ENCODE measurements at regions not wholly inside any gene's neighbourhood (a gene's known extent, or its start where the extent isn't known, plus 50 kb on each side); places are given as distances from the start of the nearest gene placed in this dataset.

DNA sequence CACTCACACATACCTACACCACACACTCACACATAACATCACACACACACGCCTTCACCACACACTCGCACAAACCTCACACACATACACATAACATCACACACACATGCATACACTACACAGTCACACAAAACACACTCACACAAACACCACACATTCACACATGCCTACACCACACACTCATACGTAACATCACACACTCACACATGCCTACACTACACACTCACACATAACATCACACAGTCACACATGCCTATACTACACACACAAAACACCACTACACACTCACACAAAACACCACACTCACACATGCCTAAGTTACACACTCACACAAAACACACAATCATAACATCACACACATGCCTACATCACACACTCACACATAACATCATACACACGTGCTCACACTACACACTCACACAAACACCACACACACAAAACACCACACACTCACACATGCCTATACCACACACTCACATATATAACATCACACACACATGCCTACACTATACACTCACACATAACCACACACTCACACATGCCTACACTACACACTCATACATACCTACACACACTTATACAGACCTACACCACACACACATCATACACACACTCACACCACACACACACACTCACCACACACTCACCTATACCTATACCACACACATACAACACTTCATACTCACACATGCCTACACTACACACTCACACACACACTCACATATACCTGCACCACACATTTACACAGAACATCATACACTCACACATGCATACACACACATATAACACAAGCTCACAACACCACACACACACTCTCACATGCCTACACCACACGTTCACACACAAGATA lies 383.5 kb downstream of the C6orf118 start:
- no peak for DNase-seq (ENCODE audit: low spot score)

DNA sequence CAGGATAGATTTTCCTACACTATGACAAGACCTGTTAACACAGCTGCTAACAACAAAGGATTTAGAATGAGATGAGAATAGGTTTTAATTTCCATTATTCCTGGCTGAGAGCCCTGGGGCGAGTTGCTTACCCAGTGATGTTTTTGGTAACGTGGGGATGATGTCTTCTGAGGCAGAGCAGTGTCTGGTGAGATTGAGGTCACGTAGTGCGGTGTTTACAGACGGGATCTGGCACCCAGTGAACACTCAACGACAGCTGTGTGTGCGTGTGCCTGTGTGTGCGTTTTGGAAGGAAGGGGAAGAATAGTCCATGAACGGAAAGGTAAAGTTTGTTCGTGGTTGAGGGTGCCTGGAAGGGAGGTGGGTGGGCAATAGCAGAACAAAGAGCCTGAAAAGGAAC lies 384.7 kb downstream of the C6orf118 start:
- no peak for DNase-seq (ENCODE audit: low spot score)

DNA sequence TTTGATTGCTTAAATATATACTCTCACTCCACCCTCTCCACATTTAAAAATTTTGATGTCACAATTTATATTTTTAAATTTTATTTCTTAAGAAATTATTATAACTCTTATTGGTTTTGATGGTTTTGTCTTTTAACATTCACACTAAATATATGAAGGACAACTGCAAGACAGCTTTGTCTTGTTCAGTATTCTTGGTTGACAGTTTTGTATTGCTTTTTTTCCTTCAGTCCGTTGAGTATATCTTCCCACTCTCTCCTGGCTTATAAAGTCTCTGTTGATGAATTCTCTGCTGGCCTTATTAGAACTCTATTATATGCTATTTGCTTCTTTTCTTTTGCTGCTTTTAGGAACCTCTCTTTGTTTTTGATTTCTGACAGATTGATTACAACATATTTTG lies 392.2 kb downstream of the C6orf118 start:
- no peak for DNase-seq (ENCODE audit: low spot score)

DNA sequence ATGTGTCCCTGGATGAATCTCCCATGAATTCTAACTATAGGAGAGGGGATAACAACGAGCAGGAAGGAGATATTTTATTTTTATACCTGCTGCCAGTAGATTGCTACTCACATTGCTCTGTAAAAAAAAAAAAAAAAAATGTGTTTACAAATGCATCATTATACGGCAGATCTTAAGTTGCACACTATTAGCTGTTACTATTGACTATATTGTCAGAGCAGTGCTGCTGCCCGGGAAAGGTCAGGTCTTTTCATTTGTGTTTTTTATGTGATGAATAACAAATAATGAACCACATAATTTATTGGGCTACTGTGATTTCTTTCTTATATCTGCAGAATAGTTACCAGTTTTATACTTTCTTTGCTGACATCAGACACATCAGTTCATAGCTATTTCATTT lies 393.3 kb downstream of the C6orf118 start:
- DNase-seq (ENCODE audit: low spot score), result no peak

DNA sequence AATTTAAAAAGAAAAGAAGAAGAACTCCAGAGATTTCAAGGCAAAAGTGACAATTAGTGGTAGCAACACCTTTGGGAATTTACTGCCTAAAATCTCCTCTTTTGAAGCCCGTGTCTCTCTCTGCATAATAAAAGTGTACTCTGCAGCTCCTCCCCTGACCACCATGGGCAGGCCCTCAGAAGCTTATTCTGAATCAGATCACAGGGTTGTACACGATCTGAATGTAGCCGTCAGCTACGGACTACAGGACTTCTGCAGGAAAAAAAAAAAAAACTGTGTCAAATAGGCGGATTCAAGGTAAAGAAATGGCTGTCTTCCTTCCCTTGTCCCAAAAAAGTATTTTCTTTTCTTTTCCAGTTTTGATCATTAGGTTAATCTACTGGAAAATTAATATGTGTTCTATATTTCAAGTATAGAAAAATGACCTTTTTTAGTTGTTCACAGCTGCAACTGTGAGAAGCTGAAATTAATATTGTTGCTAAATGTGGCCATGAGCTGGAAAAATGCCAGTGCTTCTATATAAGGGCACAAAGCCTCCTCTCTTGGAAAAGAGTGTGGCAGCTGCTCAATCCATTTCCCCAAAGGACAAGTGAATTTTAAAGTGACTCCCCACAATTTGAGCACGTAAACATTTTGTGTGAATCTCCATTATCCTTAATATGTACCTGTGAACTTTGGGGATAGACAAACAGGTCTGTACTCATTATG lies 397.4 kb downstream of the C6orf118 start:
- DNase-seq (ENCODE audit: low spot score), result no peak

DNA sequence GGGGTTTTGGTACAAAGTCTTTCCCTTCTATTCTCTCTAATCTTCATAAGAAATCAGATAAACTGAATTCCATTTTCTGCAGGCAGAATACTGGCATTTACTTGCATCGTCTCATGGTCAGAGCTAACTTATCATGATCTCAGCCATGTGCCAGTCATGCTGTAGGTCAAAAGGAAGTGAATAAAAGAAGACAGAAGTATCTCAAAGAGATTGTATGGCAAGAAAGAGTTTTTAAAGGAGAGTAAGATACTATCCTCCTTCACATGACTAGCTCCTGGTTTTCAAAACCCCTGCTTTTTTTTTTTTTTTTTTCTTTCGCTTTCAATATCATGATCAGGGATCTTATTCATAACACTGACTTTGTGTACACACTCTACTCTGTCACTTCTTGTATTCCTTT lies 398.3 kb downstream of the C6orf118 start:
- DNase-seq (ENCODE audit: low spot score), result no peak

DNA sequence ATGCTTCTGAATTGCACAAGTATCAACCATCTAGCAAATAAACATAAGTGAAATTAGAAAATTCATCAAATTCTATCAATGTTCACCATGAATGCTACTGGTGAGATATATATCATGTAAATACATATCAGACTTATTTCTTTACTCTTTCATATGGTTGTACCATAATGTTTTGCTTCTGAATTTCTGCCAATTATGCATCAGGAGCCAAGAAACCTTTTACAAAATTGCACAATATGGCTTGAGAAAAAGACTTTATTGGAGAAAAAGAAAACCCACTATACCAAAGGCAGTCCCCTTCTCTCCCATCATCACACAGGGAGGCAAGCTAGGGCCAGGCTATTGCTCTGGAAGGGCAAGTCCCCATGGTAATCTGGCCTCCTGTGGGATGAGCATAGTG lies 402.6 kb downstream of the C6orf118 start:
- no peak for DNase-seq (ENCODE audit: low spot score)

DNA sequence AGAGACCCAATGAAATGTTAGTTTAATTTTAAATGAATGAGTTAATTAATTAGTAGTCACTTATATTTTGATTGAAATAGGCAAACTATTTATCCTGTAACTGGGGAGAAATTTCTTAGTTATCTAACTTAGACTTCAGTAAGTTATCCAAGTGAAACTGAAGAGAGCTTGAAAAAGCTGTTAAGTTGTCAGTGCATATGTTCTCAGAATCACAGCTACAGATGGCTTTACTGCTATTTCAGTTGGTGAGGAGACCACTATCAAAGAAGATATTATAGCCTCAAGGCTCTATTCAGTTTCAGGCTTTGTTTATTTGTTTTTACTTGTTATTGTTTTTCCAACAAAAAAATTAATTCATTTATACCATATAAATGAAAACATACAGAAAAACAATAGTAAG lies 404.1 kb downstream of the C6orf118 start:
- no peak for DNase-seq (ENCODE audit: low spot score)

DNA sequence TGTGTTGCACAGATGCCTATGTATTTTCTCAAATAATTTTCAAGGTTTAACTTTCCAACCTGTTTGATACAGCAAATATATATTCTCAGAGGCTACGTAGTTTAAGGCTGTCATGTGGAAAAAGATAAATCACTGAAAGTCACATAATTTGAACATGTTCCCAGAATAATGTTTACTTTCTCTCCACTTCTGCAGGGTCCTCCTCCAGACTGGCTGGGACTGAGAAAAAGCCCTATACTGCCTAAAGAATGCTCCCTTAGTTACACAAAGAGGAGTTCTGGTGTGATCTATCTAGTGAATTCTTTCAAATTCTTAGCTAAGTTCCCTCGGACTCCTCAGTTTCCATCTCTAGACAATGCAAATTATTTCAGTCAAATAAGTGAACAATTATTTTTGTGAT lies 411.0 kb downstream of the C6orf118 start:
- DNase-seq (ENCODE audit: low spot score), result no peak

DNA sequence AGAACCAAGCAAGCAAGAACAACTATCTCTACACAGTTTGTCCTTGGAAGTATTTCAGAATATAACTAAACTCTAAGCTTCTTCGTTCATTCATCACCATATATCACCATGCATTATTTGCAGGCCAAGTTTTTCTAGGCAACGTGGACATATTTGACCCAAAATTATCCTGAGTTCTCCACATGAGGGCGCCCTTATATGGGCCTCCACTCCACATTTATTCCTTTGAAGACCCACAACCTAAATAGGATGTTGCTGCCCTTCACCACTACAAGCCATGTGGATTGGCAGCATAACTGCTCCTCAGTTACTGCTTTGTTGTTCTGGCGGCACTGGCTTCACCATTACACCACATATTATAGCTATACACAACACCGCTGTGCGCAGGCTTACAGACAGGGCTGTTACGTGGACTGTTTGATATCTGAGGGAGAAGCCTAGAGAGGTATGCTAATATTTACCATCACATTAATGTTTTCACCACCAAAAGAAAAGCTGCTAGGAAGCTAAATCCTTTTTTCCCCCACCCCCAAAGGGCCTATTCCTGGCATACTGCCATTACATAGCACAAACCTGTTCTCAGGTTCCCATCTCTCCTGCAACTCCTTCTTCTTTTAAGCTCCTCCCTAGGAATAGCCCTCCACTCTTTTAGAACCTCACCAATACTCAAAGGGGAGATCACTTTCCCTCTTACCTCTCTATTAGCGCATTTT lies 411.7 kb downstream of the C6orf118 start:
- no peak for DNase-seq (ENCODE audit: low spot score)

DNA sequence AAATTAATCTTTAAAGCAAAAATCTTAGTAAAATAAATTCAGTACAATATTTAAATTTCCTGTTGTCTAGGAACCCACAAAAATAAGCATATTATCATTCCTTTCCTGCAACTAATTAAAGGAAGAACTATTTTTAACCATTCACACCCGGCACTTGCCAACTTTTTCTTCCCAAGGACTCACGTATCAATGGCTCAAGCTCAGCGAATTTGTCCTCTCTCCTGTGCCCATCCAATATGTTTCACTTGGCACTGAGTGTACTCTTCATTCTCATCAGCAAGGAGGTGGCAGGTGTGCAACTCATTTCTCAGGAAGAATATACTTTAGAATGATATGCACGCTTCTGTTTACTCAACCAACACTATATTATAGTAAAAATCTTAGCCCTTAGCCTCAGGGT lies 419.4 kb downstream of the C6orf118 start:
- no peak for DNase-seq (ENCODE audit: low spot score)

DNA sequence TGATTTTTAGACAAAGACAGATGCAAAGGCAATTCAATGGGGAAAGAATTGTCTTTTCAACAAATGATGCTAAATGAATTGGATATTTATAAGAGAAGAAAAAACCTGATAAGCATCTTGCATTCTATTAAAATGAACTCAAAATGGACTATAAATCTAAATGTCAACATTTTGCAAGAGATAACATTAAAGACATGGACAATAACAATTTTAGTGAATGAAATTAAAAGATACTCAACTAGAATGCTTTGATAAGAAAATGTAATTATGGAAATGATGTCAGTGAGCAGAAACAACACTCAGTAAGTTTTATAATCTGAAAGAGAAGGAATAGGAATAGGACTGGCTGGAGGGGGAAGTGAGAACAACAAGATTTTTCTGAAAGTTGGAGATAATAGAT lies 421.7 kb downstream of the C6orf118 start:
- no peak for DNase-seq (ENCODE audit: low spot score)

DNA sequence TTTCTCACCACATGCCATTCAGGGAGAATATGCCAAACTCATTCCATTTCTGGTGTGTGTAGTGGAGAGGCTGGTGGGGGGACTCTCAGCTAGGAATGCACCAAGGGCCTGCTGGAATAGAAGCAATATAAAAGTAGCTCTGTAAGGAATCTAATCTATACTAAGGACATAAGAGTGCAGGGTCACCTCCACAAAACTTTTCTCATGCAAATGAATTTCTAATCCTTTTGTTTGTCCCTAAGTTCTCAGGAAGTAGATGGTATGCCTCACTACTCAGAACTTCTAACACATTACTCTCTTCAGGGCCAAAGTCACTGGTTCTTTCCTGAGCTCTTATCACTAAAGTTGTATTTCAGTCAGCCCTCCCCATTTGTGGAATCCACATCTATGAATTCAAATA lies 427.2 kb downstream of the C6orf118 start:
- DNase-seq (ENCODE audit: low spot score), result no peak

DNA sequence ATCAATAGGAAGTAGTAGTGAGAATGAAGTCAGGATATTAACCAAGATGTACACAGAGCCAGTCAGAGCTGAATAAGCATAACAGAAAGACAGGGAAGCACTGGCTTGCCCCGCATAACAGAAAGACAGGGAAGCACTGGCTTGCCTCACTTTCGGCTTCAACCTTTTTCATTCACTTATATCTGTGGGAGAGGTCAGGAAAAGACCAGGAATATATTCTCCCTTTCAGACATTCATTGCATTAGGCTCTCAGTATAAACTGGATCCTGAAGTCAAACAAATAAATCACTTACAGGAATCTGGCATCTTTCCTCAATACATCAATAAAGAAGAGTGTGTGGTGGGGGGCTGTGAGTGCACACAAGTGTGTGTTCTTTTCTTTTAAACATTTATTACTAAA lies 437.6 kb downstream of the C6orf118 start:
- no peak for DNase-seq (ENCODE audit: low spot score)

DNA sequence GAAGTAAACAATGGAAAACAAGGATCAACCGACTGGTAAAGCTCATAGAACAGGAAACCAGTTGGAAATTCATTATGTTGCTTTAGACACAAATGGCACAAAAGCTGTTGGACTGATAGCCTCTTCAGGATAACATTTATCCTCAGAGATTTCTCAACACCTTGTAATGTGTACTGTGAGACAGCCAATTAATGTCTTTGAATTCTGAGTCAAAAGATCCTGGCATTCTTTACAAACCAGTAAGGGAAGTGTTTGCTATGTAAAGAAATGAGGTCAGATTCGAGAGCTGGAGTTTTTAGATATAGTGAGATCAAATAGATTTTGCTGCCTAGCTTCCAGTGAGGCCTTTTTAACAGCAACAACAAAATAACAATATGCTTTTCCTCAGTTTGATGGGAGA lies 439.2 kb downstream of the C6orf118 start:
- DNase-seq (ENCODE audit: low spot score), result no peak

DNA sequence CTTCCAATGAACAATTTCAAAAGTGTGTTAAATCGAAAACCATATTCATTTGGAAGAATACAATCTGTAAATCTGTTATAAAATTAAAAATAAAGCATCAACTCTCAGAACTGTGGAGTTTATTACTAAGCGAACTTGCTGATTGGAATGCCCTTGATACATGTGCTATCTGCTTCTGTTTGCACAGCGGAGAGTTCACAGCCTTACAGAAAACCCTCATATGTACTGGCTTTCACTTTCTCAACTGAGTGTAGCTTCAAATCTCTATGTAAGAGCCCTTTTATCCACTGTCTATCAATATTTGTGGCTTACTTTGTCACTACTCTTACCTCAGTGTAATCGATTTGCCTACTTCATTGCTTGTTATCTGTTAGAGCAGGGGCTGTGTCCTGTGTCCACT lies 447.4 kb downstream of the C6orf118 start:
- no peak for DNase-seq (ENCODE audit: low spot score)

DNA sequence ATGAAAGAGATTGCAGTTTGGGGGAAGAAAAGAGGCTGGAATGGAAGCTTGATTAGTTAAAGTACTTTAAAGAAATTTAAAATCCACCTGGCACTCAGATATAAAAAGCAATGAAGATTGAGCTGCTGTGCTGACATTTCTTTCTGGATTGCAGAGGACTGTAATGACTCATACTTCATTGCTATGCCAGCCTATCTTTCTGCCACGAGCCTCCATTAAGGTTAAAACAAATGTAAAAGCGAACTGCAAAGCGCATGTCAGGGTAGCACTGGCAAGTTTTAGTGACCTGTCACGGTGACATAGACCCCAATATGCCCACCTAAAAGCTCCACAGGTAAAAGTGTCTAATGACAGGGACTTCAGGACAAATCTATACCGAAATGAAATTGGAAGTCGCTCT lies 449.6 kb downstream of the C6orf118 start:
- DNase-seq (ENCODE audit: low spot score), result no peak

DNA sequence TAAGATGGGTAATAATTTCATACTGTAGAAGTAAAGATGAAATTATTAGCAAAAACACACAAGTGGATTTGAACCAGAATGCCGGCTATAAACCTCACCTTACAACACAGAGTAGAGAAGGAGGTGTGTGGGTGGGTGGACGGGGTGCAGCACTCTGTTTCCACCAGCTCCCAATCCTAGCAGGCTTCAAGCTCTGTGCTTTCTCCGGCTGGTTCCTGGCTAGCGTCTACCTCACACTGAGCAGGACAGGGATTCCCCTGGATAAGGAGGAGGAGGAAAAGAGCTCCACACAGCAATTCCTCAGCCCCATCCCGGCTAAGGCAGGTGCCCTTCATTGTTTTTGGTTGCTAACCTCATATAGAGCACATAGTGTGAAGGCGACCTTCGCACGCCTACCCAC lies 453.3 kb downstream of the C6orf118 start:
- DNase-seq (ENCODE audit: low spot score), result no peak

DNA sequence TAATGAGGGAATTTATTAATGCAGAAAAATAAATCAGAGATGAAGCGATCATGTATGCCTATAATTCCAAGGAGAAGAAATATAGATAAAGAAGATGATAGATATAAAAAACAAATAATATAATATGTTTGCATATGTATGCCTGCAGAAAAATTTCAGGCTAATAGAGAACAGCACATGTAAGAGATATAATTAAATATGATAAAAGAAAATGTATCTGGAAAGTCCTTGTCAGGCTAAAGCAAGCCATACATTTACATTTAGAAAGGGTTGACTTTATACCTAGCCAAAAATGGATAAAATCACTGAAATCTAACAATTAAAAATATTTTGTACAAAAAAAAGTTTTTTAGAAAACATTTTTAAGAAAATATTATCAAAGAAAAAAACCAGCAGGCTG lies 454.1 kb downstream of the C6orf118 start:
- no peak for DNase-seq (ENCODE audit: low spot score)

DNA sequence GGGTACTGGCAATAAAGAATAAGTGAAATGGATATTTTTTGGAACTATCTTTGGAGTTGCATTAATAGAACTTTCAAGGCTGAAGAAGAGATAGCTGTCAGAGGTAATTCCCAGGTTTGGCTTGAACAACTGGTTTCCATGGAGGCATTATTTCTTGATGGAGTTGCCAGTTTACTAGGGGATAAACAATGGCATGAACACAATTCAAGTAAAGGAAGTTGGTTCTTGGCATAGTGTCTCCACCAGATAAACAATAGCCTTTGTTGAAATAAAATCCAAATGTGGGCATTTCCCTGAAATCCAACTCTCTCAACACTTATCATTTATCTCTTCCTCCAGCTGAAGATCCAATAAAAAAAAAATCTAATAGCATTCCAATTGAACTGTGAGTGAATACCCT lies 454.9 kb downstream of the C6orf118 start:
- DNase-seq (ENCODE audit: low spot score), result no peak

DNA sequence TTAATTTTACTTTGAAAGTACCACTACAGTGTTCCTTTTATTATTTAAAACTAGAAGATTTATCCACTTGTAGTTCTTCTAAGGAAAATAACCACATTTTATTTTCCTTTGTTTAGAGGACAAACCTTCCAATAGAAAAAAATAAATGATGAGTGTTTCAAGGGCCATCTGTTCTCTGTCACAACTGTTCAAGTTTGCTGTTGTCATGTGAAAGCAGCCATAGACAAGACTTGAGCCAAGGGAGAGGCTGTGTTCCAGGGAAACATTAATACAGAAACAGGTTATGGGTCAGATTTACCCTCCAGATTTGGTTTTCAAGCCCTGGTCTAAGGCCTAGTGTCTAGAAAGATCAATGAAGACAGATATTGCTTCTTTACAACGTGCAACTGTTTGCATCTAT lies 463.6 kb downstream of the C6orf118 start:
- DNase-seq (ENCODE audit: low spot score), result peak; percentile 55

DNA sequence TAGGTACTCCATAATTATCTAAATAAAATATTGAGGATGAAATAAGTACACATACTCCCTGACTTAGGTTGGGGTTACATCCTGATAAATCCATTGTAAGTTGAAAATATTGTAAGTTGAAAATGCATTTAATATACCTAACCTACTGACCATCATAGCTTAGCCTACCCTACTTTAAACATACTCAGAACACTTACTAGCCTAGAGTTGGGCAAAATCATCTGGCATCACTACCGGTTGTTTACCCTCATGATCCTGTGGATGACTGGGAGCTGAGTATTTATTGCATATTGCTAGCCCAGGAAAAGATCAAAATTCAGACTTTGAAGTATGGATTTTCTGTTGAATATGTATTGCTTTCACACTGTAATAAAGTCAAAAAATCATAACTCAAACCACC lies 467.3 kb downstream of the C6orf118 start:
- no peak for DNase-seq (ENCODE audit: low spot score)

Measured in SK-N-DZ (cell line).